ENCODE measurements at regions not wholly inside any gene's neighbourhood (a gene's known extent, or its start where the extent isn't known, plus 50 kb on each side); places are given as distances from the start of the nearest gene placed in this dataset.
A peak's percentile ranks its signal among the peaks of the same experiment; 100 is the strongest.
"Not testable (repeated sequence)": the region's sequence is repeated elsewhere in the genome, so short reads cannot be mapped to it uniquely, and the experiment has no call there.

DNA sequence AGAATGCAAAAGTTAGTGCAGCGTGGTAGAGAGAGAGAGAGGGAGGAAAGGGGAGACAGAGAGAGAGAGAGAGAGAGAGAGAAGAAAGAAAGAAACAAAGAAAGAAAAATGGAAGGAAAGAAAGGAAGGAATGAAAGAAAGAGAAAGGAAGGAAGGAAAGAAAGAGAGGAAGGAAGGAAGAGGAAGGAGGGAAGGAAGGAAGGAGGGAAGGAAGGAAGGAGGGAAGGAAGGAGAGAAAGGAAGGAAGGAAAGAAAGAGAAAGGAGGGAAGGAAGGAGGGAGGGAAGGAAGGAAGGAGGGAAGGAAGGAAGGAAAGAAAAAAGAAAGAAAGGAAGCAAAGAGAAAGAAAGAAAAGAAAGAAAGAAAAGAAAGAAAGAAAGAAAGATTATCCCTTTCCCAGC lies 209.8 kb upstream of the MYO3A start:
- no peak for DNase-seq

DNA sequence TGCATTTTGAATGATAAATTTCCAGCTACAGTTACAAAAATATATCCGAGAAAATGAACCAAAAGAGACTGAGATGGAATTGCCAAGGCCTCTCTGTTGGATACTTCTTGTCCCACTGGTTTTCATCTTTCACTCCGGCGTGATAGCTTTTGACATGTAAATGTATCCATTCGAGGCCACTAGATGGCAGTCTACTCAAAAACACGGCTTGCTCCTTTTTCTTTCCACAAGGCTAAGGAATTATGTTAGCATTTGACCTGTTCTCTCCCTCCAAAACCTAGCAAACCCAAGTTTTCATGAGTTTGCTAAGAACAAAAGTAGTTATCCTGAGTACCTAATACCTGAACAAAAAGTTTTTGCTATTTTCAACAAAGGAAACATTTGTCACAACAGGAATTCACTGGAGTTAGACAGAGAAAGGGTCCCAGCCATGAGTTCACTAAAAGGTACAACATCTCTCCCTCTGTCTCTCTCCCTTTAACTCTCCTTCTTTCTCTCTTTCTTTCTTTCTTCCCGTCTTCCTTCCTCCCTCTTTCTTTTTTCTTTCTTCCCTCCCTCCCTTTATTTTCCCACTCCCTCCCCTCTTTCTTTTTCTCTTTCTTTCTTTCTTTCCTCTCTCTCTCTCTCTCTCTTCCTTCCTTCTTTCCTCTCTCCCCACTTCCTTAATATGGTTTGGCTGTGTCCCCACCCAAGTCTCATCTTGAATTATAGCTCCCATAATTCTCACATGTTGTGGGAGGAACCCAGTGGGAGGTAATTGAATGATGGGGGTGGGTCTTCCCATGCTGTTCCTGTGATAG lies 207.9 kb upstream of the MYO3A start:
- peak; percentile 21 for DNase-seq

DNA sequence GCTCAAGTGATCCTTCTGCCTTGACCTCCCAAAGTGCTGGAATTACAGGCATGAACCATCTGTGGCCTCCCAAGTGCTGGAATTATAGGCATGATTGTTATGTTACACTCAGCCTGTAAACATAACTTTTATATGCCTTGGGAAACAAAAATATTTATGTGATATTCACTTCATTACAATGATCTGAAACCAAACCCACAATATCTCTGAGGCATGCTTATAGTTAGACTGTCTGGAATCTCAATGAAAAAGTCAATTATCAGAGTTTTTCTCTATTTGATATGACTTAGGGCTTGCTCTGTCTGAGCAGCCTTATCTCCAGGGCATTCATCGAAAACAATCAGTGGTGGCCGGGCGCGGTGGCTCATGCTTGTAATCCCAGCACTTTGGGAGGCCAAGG lies 195.3 kb upstream of the MYO3A start:
- no peak for DNase-seq

DNA sequence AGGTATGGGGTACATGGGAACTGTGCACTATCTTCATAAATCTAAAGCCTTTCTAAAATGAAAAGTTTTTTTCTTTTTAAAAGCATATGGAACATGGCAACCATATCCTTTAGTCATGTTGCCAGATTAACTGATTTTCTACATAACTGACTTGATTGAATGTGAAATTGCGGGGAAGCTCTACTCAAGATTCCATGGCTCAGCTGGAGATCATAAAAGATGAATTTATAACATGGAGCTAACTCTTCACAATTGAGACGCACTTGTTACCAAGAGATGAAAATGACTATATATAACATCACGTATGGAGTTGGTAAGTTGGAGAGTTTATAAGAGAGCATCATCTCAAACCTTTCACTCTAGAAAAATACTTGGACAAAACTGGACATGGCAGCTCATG lies 190.2 kb upstream of the MYO3A start:
- no peak for DNase-seq

DNA sequence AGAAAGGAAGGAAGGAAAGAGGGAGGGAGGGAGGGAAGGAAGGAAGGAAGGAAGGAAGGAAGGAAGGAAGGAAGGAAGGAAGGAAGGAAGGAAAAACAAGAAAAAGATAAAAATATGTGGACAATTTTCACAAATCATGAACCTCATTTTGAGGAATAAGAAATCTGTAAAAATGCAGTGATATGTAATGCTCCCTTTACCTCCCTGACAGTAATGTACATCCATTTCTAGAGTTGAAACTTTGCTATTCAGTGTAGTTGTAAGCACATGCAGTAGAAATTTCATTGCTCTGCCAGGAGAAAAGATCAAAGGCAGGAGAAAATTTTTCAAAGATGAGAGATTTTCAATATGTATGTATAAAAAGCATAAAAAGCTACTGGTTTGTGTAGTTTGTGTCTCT lies 189.5 kb upstream of the MYO3A start:
- no peak for DNase-seq

DNA sequence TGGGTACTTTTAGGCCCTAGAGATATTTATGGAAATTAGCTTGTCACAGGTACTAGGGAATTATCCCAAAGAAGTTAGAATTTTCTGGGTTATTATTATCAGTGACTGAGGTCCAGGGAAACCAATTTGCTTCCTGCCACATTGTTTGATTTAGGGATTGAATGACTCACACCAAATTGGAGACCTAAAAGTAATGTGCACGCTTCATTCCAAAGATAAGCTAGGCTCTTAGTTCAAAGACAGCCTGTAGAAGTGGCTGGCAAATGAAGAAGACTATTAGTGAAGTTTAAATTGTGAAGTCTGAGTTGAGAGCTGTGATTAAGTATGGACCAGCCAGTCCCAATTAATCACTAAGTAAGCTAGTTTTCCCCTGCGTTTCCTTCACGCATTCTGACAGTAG lies 188.1 kb upstream of the MYO3A start:
- no peak for DNase-seq

DNA sequence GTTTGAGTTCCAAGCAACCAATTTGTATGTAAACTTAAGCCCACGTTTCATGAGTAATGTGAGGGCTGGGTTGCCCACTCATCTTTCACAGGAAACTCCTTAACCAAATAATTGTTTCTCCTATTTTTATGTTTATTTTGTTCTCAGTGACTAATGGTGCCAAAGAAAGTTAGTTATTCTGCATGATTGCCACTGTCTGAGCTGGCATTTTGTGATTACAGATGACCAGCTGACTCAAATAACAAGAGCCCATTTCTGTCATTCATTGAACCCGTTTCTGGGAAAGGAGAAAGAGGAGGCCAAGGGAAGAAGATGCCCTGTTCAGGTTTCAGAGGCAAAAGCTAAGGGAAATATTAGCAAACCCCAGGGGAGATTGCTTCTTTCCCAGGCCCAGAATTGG lies 186.9 kb upstream of the MYO3A start:
- no peak for DNase-seq

DNA sequence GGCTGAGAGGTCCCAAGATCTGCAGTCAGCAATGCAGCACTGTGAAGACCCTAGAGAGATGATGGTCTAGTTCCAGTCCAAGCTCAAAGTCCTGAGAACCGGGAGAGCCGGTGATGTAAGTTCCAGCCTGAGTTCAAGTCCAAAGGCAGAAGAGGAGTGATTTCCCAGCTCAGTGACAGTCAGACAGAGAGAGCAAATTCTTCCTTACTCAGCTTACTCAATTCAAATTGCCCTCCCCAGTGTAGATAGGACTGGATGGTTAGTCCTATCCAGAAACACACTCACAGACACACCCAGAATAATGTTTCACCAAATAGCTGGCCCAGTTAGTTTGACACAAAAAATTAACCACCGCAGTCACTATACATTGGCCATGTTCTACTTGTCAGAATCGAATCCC lies 185.5 kb upstream of the MYO3A start:
- no peak for DNase-seq

DNA sequence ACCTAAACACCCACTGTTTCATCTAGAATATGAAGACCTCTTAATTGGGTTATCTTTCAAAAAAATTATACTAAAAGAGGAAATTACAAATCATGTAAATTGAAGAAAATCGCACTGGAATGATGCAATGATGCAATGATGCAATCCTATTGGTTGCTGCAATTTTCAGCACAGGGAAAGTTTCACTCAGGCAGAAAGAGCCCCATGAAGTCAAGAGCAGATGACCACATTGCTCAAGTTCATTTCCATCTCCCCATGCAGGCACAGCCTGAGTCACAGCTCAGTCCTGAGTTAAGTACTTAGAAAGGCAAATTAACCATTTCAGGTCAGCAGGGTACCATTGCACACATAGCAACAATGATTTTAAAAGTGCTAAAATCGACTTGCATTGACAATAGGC lies 180.3 kb upstream of the MYO3A start:
- DNase-seq: no peak

DNA sequence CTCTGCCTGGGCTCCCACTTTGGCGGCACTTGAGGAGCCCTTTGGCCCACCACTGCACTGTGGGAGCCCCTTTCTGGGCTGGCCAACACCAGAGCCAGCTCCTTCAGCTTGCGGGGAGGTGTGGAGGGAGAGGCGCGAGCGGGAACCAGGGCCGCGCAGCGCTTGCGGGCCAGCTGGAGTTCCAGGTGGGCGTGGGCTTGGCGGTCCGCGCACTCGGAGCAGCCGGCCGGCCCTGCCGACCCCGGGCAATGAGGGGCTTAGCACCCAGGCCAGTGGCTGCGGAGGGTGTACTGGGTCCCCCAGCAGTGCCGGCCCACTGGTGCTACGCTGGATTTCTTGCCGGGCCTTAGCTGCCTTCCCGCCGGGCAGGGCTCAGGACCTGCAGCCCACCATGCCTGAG lies 178.2 kb upstream of the MYO3A start:
- not testable (repeated sequence) for DNase-seq

DNA sequence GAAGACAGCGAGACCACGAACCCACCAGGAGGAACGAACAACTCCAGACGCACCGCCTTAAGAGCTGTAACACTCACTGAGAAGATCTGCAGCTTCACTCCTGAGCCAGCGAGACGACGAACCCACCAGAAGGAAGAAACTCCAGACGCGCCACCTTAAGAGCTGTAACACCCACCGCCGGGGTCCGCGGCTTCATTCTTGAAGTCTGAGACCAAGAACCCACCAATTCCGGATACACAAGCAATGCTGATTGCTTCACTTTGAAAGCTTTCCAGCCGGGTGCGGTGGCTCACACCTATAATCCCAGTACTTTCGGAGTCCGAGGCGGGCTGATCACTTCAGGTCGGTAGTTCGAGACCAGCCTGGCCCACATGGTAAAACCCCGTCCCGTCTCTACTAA lies 177.2 kb upstream of the MYO3A start:
- no peak for DNase-seq

DNA sequence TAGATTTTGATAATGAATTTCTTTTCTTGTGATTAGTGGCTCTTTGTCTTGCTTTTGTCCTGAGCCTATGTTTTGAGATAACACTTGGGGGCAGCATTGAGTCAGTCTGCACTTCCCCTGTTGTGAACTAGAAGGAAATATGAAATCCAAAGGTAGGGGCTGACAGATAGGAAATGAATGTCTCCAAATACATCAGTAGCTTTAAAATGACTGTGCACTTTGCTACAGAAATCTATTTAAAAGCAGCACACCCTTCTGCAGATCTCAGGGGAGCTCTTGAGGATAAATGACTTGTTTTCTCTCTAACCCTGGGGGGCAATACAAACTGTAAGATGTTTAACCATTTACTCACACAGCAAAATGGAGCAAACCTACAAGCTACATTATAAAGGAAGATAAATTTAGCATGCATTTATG lies 176.0 kb upstream of the MYO3A start:
- DNase-seq: peak; percentile 6

DNA sequence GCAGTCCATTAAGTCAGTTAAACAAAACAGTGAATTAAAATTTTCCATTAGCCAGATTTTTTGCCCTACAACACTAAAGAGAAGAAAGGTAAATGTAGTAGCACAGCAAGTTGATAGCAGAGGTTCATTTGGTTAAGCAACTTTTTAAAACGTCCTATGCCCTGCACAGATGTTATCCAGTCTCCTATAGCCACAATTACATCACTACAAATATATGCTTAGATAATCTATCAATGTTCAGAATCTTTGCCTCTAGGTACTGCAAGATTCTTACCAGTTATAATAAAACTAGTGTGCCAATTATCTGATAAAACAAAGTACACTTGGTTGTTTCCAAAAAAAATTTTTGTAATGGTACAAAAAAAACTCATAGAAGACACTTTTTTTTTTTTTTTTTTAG lies 175.5 kb upstream of the MYO3A start:
- DNase-seq: no peak

DNA sequence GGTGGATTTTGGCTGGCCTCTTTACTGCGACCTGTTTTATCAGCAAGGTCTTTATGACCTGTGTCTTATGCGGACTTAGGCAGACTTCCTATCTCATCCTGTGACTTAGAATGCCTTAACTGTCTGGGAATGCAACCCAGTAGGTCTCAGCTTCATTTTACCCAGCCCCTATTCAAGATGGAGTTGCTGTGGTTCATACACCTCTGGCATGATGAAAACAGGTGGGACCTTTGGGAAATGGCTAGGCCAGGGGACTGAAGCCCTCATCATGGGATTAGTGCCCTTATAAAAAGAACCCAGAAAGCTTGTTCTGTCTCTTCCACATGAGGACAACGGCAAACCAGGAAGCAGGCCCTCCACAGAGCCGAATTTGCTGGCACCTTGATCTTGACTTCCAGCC lies 172.1 kb upstream of the MYO3A start:
- DNase-seq: no peak

DNA sequence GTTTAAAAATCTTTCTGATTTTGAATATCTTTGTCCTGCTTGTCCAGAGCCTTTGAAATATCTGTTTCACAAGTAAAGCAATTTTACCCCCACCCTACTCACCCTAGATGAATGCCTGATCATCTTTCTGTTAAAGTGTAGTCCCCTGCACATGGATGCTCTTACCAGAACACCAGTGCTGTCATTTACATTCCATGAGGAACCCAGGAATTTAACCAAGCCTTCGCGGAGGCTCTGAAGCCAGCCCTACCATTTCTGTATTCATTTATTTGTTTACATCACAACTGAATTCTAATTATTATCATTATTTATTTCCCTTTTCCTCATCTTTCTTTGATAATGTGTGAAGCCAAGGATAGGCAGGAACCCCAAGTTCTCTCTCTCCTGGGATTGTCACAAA lies 167.8 kb upstream of the MYO3A start:
- no peak for DNase-seq

DNA sequence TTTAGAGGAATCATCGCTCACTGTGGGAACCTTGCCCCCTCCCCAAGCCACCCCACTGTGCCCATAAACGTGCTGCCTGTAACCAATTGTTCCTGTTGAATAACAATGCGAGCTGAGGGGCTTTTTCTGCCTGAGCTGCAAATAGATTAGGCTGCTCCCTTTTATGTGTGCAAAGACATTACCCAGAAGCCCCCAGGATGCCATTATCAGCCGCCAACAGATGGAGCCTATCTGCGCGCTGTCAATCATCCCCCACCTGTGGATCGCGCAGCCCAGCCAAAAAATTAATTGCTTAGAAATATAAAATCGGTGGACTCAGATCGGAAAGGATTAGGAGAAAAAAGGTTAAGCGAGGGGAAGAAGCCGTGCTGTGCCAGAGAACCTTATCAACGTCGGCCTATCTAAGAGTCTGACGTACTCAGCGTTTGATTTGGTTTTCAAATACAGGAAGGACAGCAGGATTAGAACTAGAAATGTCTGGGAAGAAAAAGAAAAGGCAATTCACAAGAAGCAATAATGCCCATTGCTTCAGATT lies 167.3 kb upstream of the MYO3A start:
- DNase-seq: no peak

DNA sequence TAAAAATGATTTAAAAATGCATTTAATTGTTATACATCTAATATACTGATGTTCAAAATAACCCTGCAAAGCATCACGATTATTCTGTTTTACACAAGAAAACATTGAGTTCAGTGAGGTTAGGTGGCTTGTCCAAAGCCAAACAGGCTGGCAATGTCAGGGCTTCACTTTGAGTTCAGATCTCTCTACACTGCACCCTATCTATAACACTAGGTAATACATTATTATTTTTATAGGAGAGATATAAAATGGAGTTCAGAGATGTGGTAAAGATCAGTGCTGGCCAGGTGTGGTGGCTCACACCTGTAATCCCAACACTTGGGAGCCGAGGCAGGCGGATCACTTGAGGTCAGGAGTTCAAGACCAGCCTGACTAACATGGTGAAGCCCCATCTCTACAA lies 165.9 kb upstream of the MYO3A start:
- DNase-seq: no peak

DNA sequence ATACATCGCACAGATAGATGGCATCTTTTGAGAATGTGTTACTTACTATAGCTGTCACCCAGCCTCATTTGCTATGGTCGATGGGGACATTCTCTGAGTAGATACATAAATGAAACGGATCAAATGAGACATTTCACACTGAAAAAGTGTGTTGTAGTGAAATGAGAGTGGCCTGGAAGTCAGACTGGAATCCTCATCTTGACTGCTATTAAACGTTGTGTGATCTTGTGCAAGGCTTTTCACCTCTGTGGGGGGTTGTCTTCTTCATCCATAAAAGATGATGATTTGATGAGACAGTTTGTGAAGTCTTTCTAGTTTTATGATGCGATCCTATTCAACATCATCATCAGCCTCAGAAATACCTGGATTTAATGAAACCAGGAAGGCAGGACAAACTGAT lies 155.4 kb upstream of the MYO3A start:
- DNase-seq: no peak

DNA sequence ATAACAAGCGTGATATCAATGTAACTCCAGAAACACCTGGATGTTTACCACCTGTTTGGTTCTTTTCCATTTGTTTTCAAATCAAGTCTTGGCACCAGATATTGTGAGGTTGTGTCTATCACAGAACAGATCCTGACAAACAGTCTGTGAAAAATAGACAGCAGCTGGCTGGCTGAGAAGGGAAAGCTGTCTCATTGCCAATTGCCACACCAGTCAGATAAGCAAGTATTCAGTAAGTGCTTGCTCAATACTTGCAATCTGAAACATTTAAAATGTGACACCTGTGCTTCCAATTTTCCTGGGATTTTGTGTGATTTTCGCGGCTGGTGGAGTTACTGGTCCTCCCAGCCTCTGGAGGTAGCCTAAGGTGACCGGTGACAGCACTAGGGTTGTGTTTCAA lies 147.9 kb upstream of the MYO3A start:
- no peak for DNase-seq

DNA sequence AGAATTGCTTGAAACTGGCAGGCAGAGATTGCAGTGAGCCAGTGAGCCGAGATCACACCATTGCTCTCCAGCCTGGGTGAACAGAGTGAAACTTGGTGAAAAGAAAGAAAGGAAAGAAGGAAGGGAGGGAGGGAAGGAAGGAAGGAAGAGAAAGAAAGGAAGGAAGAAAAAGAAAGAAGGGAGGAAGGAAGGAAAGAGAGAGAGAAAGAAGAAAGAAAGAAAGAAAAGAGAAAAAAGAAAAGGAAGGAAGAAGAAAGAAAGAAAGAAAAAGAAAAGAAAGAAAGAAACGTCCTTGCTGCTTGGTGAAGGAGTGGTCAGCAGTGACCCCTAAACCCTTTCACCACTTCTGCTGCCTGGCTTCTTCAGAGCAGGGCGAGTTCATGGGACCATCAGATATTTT lies 147.1 kb upstream of the MYO3A start:
- no peak for DNase-seq

DNA sequence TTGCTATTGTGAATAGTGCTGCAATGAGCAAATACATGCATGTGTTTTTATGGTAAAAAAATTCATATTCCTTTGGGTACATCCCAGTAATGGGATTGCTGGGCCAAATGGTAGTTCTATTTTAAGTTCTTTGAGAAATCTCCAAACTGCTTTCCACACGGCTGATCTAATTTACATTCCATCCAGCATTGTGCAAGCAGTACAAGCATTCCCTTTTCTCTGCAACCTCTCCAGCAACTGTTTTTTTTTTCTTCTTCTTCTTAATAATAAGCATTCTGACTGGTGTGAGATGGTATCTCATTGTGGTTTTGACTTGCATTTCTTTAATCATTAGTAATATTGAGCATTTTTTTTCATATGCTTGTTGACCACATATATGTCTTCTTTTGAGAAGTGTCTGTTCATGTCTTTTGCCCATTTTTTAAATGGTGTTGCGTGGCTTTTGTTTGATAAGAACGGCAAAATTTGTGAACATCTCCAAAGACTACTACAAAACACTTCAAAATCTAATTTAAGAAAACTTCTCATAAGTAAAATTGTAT lies 136.1 kb upstream of the MYO3A start:
- no peak for DNase-seq

DNA sequence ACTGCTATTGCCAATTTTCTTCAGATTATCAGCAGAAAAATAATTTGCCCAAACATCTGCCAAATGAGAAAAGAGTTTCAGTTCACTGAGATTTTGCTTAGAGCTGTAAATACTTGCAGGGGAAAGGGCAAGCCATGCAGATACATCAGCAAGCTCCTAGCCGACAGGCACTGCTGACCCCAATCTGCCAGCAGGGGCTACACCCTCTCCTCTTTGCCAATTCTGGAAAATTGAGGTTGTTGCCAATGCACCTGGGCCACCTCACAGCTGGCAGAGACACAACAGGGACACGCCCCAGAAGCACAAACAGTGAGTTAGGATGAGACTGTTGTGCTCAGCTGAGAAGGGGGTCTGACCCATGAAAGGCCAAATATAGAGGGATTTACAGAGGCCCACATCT lies 129.5 kb upstream of the MYO3A start:
- DNase-seq: no peak

DNA sequence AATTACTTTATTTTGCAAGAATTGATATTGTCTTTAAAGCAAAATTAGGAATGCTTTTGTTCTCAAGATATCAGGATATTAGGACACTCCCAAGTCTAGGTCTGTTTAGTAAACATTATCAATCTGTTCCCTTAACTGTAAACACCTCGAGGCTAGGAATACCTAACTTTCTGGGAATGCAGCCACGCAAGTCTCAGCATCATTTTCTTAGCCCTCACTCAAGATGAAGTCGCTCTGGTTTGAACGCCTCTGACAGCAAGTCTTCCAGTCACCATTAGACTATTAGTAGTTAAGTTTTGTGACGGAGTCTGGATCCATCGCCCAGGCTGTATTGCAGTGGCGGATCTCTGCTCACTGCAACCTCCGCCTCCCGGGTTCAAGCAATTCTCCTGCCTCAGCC lies 128.0 kb upstream of the MYO3A start:
- DNase-seq: no peak

DNA sequence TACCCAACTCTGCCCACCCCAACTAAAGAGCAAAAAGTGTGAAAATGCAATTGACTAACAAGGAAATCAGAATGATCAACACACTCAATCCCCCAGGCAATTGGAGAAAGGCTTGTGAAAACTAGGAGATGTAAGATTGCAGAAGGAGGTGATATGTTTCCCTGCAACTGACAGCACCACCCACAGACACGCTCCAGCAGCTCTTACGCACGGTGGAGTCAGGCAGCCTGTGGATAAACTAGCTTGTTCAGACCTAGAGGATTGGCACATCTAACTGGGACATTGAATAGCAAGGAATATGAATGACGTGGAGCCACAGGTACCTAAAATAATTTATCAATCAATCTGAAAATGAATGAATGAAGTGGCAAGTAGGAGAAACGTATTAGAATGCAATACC lies 125.7 kb upstream of the MYO3A start:
- no peak for DNase-seq
